IPS-15b (cell line): ENCODE measurements at regions not wholly inside any gene's neighbourhood (a gene's known extent, or its start where the extent isn't known, plus 50 kb on each side); places are given as distances from the start of the nearest gene placed in this dataset.

Source experiments
- H3K27me3 ChIP-seq: one replicate; pipeline ENCODE4 v1.6.1; 2013; ENCODE audit warnings: low read length; ENCODE audit not compliant: control insufficient read depth, insufficient read depth
- H3K36me3 ChIP-seq: one replicate; pipeline ENCODE4 v1.6.1; 2013; ENCODE audit warnings: low read length; ENCODE audit not compliant: control insufficient read depth, insufficient read depth
- H3K4me1 ChIP-seq: one replicate; pipeline ENCODE4 v1.6.1; 2013; ENCODE audit warnings: mild to moderate bottlenecking, low read length; ENCODE audit not compliant: control insufficient read depth, insufficient read depth
- H3K4me3 ChIP-seq: one replicate; pipeline ENCODE4 v1.5.1; 2013; ENCODE audit warnings: low read depth, low read length
- H3K9ac ChIP-seq: one replicate; pipeline ENCODE4 v1.6.1; 2013; ENCODE audit warnings: low read depth, mild to moderate bottlenecking, low read length
- H3K9me3 ChIP-seq: one replicate; pipeline ENCODE4 v1.6.1; 2013; ENCODE audit warnings: mild to moderate bottlenecking, low read length; ENCODE audit not compliant: control insufficient read depth, insufficient read depth

DNA sequence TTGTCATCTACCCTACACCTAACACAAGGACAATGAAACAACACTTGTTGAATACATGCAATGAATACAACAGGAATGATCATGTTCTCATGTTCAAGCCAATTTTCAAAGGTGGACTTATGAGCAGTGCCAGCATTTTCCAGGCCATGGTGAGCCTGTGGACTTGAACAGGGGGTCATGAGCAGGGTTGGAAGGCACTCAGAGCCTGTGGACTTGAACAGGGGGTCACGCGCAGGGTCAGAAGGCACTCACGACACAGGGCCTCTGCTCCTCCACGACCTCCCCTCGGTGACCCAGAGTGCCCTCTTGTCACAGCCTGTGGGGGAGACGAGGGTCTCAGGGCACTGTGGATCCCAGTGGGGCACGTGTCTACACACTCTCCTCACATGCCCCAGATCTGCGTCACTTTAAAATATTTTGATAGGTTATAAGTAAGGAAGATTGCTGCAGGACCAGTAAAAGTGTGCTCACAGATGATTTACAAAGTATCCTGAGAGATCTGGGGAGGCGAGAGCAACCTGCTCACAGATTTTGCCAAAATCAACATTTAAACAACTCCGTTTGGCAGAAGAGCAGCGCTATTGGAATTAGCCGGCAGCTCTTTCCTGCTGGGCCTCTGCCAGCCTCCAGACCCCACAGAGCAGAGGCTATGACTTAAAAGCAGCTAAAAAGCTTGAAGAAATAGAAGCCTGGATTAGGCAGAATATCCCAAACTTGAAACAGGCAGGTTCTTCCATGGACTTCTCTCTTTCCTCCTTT, 121.9 kb downstream of the TMEM18 start:
- Histone ChIP-seq H3K27me3 (no peaks in the 10 kb centered on the region), H3K4me1 (no peaks in the 10 kb centered on the region)

DNA sequence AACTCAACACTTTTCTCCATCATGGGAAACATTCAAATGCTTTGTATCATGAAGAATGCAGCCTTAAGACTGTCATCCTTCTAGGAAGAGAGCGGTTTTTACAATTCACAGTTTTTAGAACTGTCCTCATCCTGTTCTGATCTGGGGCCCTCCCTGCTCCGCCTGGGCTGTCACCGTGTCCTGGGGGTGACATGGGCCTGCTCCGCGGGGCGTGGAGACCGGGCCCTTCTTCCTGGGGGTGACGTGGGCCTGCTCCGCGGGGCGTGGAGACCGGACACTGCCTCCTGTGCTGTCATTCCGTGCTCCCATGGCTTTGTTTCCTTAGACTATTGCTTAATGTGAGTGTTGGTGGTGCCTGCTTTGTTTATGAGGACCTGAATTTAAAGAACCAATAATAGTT, 122.8 kb downstream of the TMEM18 start:
- Histone ChIP-seq H3K9ac (no peak overlapping the region), H3K27me3 (no peaks in the 10 kb centered on the region), H3K9me3 (no peaks in the 10 kb centered on the region)

More for the DNA sequence above, 121.9 kb downstream of the TMEM18 start:
- Histone ChIP-seq H3K36me3 (no peaks in the 10 kb centered on the region), H3K9ac (no peak overlapping the region), H3K9me3 (no peaks in the 10 kb centered on the region), H3K4me3 (no peak overlapping the region)

DNA sequence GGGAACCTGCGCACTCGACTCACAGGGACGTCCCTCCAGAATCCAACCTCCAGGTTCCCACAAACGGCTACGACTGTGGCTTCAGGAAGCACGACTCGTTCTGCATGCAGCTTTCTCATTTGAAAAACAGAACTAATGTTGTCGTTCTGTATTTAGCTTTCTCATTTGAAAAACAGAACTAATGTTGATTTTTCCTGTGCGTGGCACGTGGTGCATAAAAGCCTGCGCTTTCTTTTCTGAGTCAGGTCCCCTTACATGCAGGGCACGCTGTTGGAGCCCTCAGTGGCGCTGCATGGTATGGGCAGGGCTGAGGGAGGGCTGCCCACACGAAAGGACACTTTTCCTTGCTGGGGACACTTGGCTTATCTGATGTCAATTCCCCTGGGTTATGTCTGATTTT, 124.3 kb downstream of the TMEM18 start:
- Histone ChIP-seq H3K9ac (no peak overlapping the region), H3K4me3 (no peak overlapping the region), H3K36me3 (no peaks in the 10 kb centered on the region), H3K27me3 (no peaks in the 10 kb centered on the region), H3K9me3 (no peaks in the 10 kb centered on the region), H3K4me1 (no peaks in the 10 kb centered on the region)

More for the DNA sequence above, 122.8 kb downstream of the TMEM18 start:
- Histone ChIP-seq H3K4me3 (no peak overlapping the region), H3K4me1 (no peaks in the 10 kb centered on the region), H3K36me3 (no peaks in the 10 kb centered on the region)

DNA sequence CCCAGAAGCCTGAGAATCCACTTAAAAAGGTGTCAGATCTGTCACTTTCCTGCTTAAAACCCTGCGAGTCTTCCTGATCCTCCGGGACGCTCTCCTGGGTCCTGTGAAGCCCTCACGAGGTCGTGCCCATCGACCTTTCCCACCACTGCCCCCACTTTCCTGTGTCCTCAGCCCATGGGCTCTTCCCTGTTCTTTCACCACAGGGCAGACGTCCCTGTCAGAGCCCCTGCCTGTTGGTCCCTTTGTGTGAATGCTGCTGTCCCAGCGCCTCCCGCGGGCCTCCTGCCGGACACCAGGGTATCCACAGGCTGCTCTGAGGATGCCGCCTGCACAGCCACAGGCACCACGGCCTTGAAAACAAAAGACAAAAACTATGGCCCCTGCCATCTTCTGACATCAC, 125.6 kb downstream of the TMEM18 start:
- H3K4me1 ChIP-seq: no peaks in the 10 kb centered on the region
- no peaks in the 10 kb centered on the region for H3K36me3 ChIP-seq
- H3K4me3 ChIP-seq: no peak overlapping the region
- no peaks in the 10 kb centered on the region for H3K9me3 ChIP-seq
- no peak overlapping the region for H3K9ac ChIP-seq
- no peaks in the 10 kb centered on the region for H3K27me3 ChIP-seq

DNA sequence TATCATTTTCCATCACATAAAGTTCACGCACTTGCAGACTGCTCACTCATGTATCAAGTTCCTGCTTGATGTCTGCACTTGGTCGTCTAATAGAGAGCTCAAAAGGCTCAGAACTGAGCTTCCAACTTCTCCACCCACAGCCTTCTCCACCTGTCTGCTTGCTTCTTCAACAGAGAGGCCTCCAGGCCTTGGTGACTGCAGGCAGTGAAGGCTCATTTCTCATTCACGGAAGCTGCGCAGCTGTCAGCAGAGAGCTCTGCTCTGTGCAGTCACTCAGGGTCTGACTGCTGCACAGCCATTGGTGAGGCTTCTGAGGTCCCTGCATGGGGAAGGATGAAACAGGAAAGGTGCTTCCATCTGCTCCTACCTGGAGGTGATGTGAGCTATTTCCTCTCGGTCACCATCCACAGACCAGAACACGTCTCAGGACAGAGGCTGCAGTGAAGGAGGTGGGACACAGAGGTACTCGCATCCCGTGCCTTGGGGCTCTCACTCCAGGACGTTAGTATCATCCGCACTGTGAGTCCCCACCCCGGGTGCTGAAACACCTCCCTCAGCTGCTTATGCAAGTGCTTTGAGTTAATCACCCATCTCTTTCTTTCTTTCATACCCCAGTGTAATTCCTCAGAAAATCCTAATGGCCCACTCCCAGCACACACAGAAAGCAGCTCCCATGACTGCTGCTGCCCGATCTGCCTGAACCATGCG, 126.2 kb downstream of the TMEM18 start:
- Histone ChIP-seq H3K4me1 (no peaks in the 10 kb centered on the region), H3K9ac (no peak overlapping the region), H3K36me3 (no peaks in the 10 kb centered on the region), H3K9me3 (no peaks in the 10 kb centered on the region), H3K27me3 (no peaks in the 10 kb centered on the region), H3K4me3 (no peak overlapping the region)

DNA sequence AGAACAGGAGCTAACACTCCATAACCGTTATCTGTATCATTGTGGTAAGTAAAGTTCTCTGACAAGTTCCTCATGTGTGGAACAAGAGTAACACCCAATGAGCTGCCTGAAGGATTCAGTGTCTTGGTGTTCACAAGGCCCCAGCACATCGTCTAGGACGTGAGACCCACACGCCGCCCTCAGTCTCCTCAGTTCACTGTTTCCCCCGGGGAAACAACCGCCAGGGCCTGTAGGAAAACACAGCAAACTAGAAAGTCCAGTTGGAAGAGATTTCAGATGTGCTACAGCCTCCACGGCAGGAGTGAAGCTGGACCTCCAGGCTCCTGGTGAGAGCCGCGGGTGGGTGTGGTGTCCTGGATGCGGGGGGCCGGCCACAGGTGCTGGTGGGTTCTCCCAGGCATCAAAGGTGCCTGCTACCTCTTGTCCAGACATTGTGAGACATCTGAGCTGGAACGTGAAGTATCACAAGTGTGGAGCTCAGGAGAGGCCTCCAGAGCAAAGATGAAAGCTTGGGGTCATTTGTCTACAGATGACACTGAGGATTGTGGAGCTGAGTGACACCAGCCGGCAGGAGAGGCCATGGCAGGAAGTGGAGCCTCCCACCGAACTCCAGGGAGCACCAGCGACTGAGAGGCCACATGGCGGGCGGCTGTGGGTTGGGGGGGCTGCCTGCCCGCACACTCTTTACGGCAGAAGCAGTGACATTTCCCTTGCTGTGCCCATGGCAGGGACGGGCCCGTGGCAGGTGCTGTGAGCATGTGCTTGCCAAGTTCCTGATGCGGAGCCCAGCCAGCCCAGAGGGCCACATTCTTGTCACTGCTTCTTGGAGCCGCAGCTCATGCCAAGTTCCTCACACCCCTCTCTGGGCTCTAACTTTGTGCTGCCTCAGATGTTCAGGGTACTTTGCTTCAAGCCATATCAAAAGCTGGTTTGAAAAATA, 131.2 kb downstream of the TMEM18 start:
- H3K9ac ChIP-seq: no peak overlapping the region
- H3K27me3 ChIP-seq: no peaks in the 10 kb centered on the region
- H3K4me1 ChIP-seq: no peaks in the 10 kb centered on the region
- no peaks in the 10 kb centered on the region for H3K36me3 ChIP-seq
- no peak overlapping the region for H3K4me3 ChIP-seq
- no peaks in the 10 kb centered on the region for H3K9me3 ChIP-seq

DNA sequence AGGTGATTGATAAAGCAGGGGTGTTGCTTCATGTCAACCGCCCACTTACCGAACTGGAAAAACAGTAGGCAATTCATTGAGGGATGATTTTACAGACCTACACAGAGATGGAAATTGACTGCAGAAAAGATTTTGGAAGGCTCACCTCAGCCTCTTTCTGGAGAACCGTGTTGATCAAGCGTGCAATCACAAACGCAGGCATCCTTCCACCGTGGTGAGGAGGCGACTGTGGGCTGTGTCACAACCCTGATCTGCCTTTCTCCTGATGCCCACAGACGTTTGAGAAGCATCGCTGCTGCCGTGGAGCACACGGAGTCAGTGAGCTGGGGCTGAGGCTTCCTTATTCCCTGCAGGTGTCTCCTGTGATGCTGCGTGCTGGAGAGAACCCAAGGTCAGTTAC, 132.0 kb downstream of the TMEM18 start:
- no peak overlapping the region for H3K4me3 ChIP-seq
- H3K27me3 ChIP-seq: no peaks in the 10 kb centered on the region
- H3K9me3 ChIP-seq: no peaks in the 10 kb centered on the region
- no peaks in the 10 kb centered on the region for H3K4me1 ChIP-seq
- H3K36me3 ChIP-seq: no peaks in the 10 kb centered on the region
- no peak overlapping the region for H3K9ac ChIP-seq

DNA sequence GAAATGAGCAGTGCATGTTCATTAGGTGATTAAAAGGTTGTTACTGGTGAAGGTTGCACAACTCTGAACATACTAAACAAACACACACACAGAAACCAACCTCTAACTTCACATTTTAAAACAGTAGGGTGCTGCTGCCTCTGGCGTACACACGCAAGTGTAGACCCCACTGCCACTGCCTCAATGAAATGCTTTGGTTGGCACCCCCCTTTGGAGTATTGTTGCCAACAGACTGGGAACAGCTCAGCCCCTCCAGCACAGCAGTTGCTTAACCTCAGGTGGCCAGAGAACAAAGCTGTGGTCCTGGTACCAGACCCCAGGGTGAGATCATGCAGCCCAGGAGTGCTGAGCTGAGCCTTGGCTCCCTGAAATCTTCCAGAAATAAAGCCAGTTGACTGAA, 138.6 kb downstream of the TMEM18 start:
- Histone ChIP-seq H3K36me3 (no peaks in the 10 kb centered on the region), H3K4me1 (no peaks in the 10 kb centered on the region), H3K4me3 (no peak overlapping the region), H3K9me3 (no peaks in the 10 kb centered on the region), H3K9ac (no peak overlapping the region), H3K27me3 (no peaks in the 10 kb centered on the region)

DNA sequence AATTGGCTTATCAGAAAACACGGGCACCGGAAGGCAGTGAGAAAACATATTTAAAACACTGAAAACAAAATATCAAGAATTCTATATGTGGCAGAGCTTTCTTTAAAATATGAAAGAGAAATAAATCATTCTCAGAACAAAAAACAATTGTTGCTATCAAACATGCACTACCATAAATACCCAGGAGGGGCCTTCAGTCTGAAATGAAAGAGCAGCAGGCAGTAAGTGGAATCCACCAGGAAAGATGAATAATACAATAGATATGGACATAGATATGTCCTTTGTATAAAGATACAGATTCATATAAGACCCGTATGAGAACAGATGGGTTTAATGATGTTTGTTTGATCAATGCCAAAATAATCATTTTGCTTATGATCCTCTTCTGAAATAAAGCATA, 142.0 kb downstream of the TMEM18 start:
- Histone ChIP-seq H3K9me3 (no peaks in the 10 kb centered on the region), H3K9ac (no peak overlapping the region), H3K4me1 (no peaks in the 10 kb centered on the region), H3K36me3 (no peaks in the 10 kb centered on the region), H3K4me3 (no peak overlapping the region), H3K27me3 (no peaks in the 10 kb centered on the region)

DNA sequence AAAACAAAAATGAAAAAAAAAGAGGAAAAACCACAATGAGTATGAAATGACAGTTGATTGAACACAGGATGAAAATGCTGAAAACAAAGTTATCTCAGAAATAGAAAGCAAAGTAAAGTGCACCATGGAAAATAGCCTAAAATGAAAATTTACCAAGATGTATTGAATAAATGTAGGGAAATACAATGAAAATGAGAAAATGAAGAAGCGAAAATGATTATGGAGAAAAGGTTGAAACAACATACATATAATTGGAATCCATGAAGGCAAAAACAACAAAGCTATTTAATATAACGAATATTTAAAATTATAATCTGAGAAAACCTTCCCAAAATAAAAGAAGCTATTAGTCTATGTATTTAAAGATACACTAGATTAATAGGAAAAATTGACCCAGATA, 147.4 kb downstream of the TMEM18 start:
- H3K9me3 ChIP-seq: no peaks in the 10 kb centered on the region
- H3K36me3 ChIP-seq: no peaks in the 10 kb centered on the region
- no peaks in the 10 kb centered on the region for H3K27me3 ChIP-seq
- H3K4me1 ChIP-seq: no peaks in the 10 kb centered on the region
- H3K9ac ChIP-seq: no peak overlapping the region
- no peak overlapping the region for H3K4me3 ChIP-seq

DNA sequence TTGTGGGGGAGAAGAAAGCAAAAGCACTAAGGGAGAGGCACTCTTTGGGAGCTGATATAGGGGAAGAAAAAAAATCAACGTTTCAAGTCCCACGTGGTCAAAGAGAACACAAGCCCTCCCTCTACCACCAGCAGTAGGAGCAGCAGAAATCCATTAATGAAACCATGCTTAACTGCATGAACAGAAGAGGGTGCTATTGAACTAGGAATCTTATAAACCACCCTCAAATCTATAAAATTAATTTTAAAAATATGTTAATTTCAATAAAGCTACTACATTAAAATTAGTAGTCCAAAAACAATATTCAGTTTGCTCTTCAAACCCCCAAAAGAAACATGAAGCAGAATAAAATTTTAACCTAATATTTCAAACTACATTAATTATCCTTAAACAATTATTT, 147.8 kb downstream of the TMEM18 start:
- no peaks in the 10 kb centered on the region for H3K36me3 ChIP-seq
- no peak overlapping the region for H3K4me3 ChIP-seq
- H3K9me3 ChIP-seq: no peaks in the 10 kb centered on the region
- no peaks in the 10 kb centered on the region for H3K27me3 ChIP-seq
- H3K4me1 ChIP-seq: no peaks in the 10 kb centered on the region
- no peak overlapping the region for H3K9ac ChIP-seq
